A673 (cell line): ENCODE measurements at regions not wholly inside any gene's neighbourhood (a gene's known extent, or its start where the extent isn't known, plus 50 kb on each side); places are given as distances from the start of the nearest gene placed in this dataset.

Source experiments
- EZH2 ChIP-seq: fragments of 200-600 bp; sonication (generic); IDR thresholded peaks from 2 replicates; pipeline ENCODE4 v1.6.1; 2017; ENCODE audit warnings: borderline replicate concordance, low read depth, mild to moderate bottlenecking, mixed read lengths, antibody characterized with exemption, low read length; ENCODE audit not compliant: poor library complexity, severe bottlenecking
- TF ChIP-seq, protein P1 (sequence below): fragments of 300-800, 200-600 bp; sonication (generic); conservative IDR thresholded peaks from 2 replicates; pipeline ENCODE4 v1.5.1; 2017; ENCODE audit warnings: low read depth, mild to moderate bottlenecking, antibody characterized with exemption, low read length, moderate library complexity, mixed read lengths

- TF ChIP-seq, protein P1, sequence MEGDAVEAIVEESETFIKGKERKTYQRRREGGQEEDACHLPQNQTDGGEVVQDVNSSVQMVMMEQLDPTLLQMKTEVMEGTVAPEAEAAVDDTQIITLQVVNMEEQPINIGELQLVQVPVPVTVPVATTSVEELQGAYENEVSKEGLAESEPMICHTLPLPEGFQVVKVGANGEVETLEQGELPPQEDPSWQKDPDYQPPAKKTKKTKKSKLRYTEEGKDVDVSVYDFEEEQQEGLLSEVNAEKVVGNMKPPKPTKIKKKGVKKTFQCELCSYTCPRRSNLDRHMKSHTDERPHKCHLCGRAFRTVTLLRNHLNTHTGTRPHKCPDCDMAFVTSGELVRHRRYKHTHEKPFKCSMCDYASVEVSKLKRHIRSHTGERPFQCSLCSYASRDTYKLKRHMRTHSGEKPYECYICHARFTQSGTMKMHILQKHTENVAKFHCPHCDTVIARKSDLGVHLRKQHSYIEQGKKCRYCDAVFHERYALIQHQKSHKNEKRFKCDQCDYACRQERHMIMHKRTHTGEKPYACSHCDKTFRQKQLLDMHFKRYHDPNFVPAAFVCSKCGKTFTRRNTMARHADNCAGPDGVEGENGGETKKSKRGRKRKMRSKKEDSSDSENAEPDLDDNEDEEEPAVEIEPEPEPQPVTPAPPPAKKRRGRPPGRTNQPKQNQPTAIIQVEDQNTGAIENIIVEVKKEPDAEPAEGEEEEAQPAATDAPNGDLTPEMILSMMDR, result no peak
- TF ChIP-seq EZH2, result no peak
Observed at GRCh38 chr11:116171271-116172140, 601.3 kb downstream of the BUD13 start.
